IMR-90 (cell line): ENCODE measurements at regions not wholly inside any gene's neighbourhood (a gene's known extent, or its start where the extent isn't known, plus 50 kb on each side); places are given as distances from the start of the nearest gene placed in this dataset.

Source experiments
- ATAC-seq: fragments of 200-7000 bp; cut with Tn5 transposase; 2 replicates; pipeline ENCODE4 v1.9.1; 2020; ENCODE audit warnings: low read depth, mild to moderate bottlenecking, moderate library complexity
- BruUV-seq: library from RNA; stranded (reverse); fragments of 400-500 nt; replicated peaks from 2 replicates; lab custom pipeline; 2021; lab: Mats Ljungman, UMichigan
- CTCF ChIA-PET: fragments of 300-600 bp; formaldehyde crosslinking; extraction: SDS; loops from one replicate; lab custom pipeline; 2021; ENCODE audit warnings: antibody characterized with exemption; lab: Yijun Ruan, JAX
- POLR2A ChIA-PET: fragments of 300-600 bp; sonication (Branson Sonifier 250); formaldehyde crosslinking; loops from one replicate; lab custom pipeline; 2022; ENCODE audit warnings: antibody characterized with exemption; ENCODE audit not compliant: unreplicated experiment; lab: Charles Lee
- DNase-seq: peaks from one replicate; pipeline ENCODE4 v3.0.0; 2013
- H2AFZ ChIP-seq: replicated peaks from 2 replicates; pipeline ENCODE3; 2013; ENCODE audit warnings: low read length, mild to moderate bottlenecking; ENCODE audit not compliant: poor library complexity
- H2AK5ac ChIP-seq: 2 replicates; pipeline ENCODE4 v1.6.1; 2013; ENCODE audit warnings: low read depth, low read length, inconsistent platforms
- H2AK9ac ChIP-seq: replicated peaks from 2 replicates; pipeline ENCODE3; 2013; ENCODE audit warnings: mild to moderate bottlenecking, low read depth, low read length, moderate library complexity; ENCODE audit not compliant: poor library complexity
- H2BK120ac ChIP-seq: 2 replicates; pipeline ENCODE4 v1.6.1; 2013; ENCODE audit warnings: low read depth, low read length, inconsistent platforms
- H2BK15ac ChIP-seq: 3 replicates; pipeline ENCODE4 v1.6.1; 2013; ENCODE audit warnings: low read depth, low read length, inconsistent platforms
- H2BK20ac ChIP-seq: 2 replicates; pipeline ENCODE4 v1.6.1; 2013; ENCODE audit warnings: low read depth, mild to moderate bottlenecking, inconsistent platforms, low read length, moderate library complexity
- H2BK5ac ChIP-seq: 2 replicates; pipeline ENCODE4 v1.6.1; 2013; ENCODE audit warnings: mild to moderate bottlenecking, low read depth, low read length, inconsistent platforms; ENCODE audit not compliant: poor library complexity, severe bottlenecking
- H3K14ac ChIP-seq: replicated peaks from 2 replicates; pipeline ENCODE4 v1.6.1; 2013; ENCODE audit warnings: low read depth, low read length, inconsistent platforms
- H3K18ac ChIP-seq: 2 replicates; pipeline ENCODE4 v1.6.1; 2013; ENCODE audit warnings: low read depth, low read length, control low read depth
- H3K23ac ChIP-seq: 2 replicates; pipeline ENCODE4 v1.6.1; 2013; ENCODE audit warnings: low read depth, low read length, inconsistent platforms
- H3K27ac ChIP-seq: 2 replicates; pipeline ENCODE4 v1.5.1; 2013; ENCODE audit warnings: mild to moderate bottlenecking, control low read depth, low read length; ENCODE audit not compliant: insufficient read depth
- H3K27me3 ChIP-seq: 2 replicates; pipeline ENCODE4 v1.6.1; 2013; ENCODE audit warnings: low read length; ENCODE audit not compliant: control insufficient read depth, insufficient read depth
- H3K36me3 ChIP-seq: 2 replicates; pipeline ENCODE4 v1.6.1; 2013; ENCODE audit warnings: low read length, mixed read lengths; ENCODE audit not compliant: control insufficient read depth, insufficient read depth
- H3K4ac ChIP-seq: 2 replicates; pipeline ENCODE4 v1.6.1; 2013; ENCODE audit warnings: low read depth, low read length, inconsistent platforms
- H3K4me1 ChIP-seq: 2 replicates; pipeline ENCODE4 v1.6.1; 2013; ENCODE audit warnings: low read length, mixed read lengths; ENCODE audit not compliant: control insufficient read depth, insufficient read depth
- H3K4me2 ChIP-seq: 2 replicates; pipeline ENCODE4 v1.6.1; 2013; ENCODE audit warnings: low read depth, mild to moderate bottlenecking, control low read depth, low read length, moderate library complexity
- H3K4me3 ChIP-seq: 2 replicates; pipeline ENCODE4 v1.5.1; 2013; ENCODE audit warnings: low read depth, mild to moderate bottlenecking, control low read depth, low read length, moderate library complexity; ENCODE audit not compliant: insufficient read depth
- H3K56ac ChIP-seq: 2 replicates; pipeline ENCODE4 v1.6.1; 2013; ENCODE audit warnings: low read length, inconsistent platforms; ENCODE audit not compliant: insufficient read depth; ENCODE audit errors: extremely low read depth
- H3K79me1 ChIP-seq, 2 experiments: 2 replicates each; pipeline ENCODE4 v1.6.1; 2013; ENCODE audit warnings: low read length in 2 of 2, inconsistent platforms in 1 of 2, low read depth in 1 of 2
- H3K9ac ChIP-seq: 2 replicates; pipeline ENCODE4 v1.6.1; 2013; ENCODE audit warnings: low read depth, low read length, control low read depth
- H3K9me1 ChIP-seq: 2 replicates; pipeline ENCODE4 v1.6.1; 2013; ENCODE audit warnings: low read length, inconsistent platforms; ENCODE audit not compliant: insufficient read depth
- H3K9me3 ChIP-seq: 2 replicates; pipeline ENCODE4 v1.6.1; 2013; ENCODE audit warnings: low read length; ENCODE audit not compliant: control insufficient read depth, insufficient read depth
- H4K20me1 ChIP-seq: 2 replicates; pipeline ENCODE4 v1.6.1; 2013; ENCODE audit warnings: low read length, inconsistent platforms; ENCODE audit not compliant: insufficient read depth
- H4K5ac ChIP-seq: 2 replicates; pipeline ENCODE4 v1.6.1; 2013; ENCODE audit warnings: mild to moderate bottlenecking, low read depth, low read length, control low read depth
- H4K8ac ChIP-seq, 2 experiments: 2 replicates each; pipeline ENCODE4 v1.6.1; 2013; ENCODE audit warnings: low read depth in 2 of 2, low read length in 2 of 2, control low read depth in 1 of 2, inconsistent platforms in 1 of 2
- H4K91ac ChIP-seq: 2 replicates; pipeline ENCODE4 v1.6.1; 2013; ENCODE audit warnings: low read depth, low read length, inconsistent platforms; ENCODE audit not compliant: insufficient read depth
- MAZ ChIP-seq: IDR thresholded peaks from 2 replicates; pipeline ENCODE4 v1.6.1; 2012; ENCODE audit warnings: low read depth, mild to moderate bottlenecking, low read length, improper control_type of control experiment, moderate library complexity, borderline replicate concordance
- RFX5 ChIP-seq: IDR thresholded peaks from 2 replicates; pipeline ENCODE4 v1.8.0; 2012; ENCODE audit warnings: low read depth, mild to moderate bottlenecking, low read length, moderate library complexity
- WGBS, 2 experiments: methylation state at CpG; one replicate each; pipeline versions ENCODE4 v1.1.5 to v1.1.7; 2013; ENCODE audit warnings: missing lambda C conversion rate in 2 of 2; ENCODE audit not compliant: insufficient read length in 1 of 2; ENCODE audit errors: extremely low coverage in 2 of 2; 5-methylcytosine and 5-hydroxymethylcytosine counted together
- dilution Hi-C: fragments of 300-500 bp; cut with HindIII; formaldehyde crosslinking; loops from one replicate; pipeline ENCODE4 v1.14.3; 2018; ENCODE audit warnings: low sequenced_read_pairs; ENCODE audit not compliant: unreplicated experiment
- in situ Hi-C: fragments of 300-500 bp; cut with MboI; formaldehyde crosslinking; loops from 3 replicates; pipeline ENCODE4 v1.14.3; 2019; ENCODE audit warnings: low sequenced_read_pairs, inconsistent platforms, mixed read lengths
- intact Hi-C: fragments of 100-400 bp; cut with micrococcal nuclease; formaldehyde crosslinking; loops from 2 replicates; pipeline ENCODE4 v1.10.0; 2022

GRCh38 chr5:39577529-39577928, 152.7 kb upstream of the DAB2 start:
- TF ChIP-seq RFX5: no peak
- no peak for TF ChIP-seq MAZ
- WGBS, 2 experiments: no CpG with 5 or more reads among the region's 2 CpGs
- Histone ChIP-seq H2AK9ac (no peak overlapping the region), H4K91ac (no peak overlapping the region), H3K23ac (no peak overlapping the region), H3K79me1 (no peaks in the 10 kb centered on the region), H3K4me2 (no peak overlapping the region), H2AFZ (no peak overlapping the region), H4K5ac (no peak overlapping the region), H2BK120ac (no peak overlapping the region), H4K20me1 (no peaks in the 10 kb centered on the region), H2AK5ac (no peak overlapping the region), H3K14ac (no peak overlapping the region), H4K8ac (no peak overlapping the region), H3K4ac (no peak overlapping the region), H3K18ac (no peak overlapping the region), H2BK20ac (no peak overlapping the region), H3K36me3 (no peaks in the 10 kb centered on the region), H3K56ac (no peak overlapping the region), H3K4me1 (no peaks in the 10 kb centered on the region), H2BK15ac (no peak overlapping the region), H3K9me1 (no peaks in the 10 kb centered on the region), H3K4me3 (no peak overlapping the region), H3K9ac (no peak overlapping the region), H3K9me3 (no peaks in the 10 kb centered on the region), H3K27me3 (no peaks in the 10 kb centered on the region; the same call in 1 of the 2 replicates), H3K27ac (no peak overlapping the region), H2BK5ac (no peak overlapping the region)
- in situ Hi-C loops (no loop called here), intact Hi-C loops (loop anchor here (5.0 to 10.0 kb wide), 2 partner anchors 583 to 1300 kb away; no protein-coding TSS in a partner anchor), dilution Hi-C loops (no loop called here)
- DNase-seq (no peak), ATAC-seq (no peak)
- BruUV-seq: no TSS peak
- ChIA-PET CTCF (interaction anchor here (0.7 to 1.2 kb wide), 2 partner anchors 360 to 1302 kb away, joined by 3 read pairs; no protein-coding TSS in a partner anchor), POLR2A (no interaction called here)
